HL-60 (cell line): ENCODE measurements at regions not wholly inside any gene's neighbourhood (a gene's known extent, or its start where the extent isn't known, plus 50 kb on each side); places are given as distances from the start of the nearest gene placed in this dataset.

Experiments
- CTCF ChIP-seq: IDR thresholded peaks from one replicate; pipeline ENCODE4 v1.5.1; 2011; ENCODE audit warnings: low read length, control low read depth, inconsistent platforms; ENCODE audit not compliant: insufficient read depth
- POLR2AphosphoS5 ChIP-seq: IDR thresholded peaks from 2 replicates; pipeline ENCODE4 v1.6.1; 2012; ENCODE audit warnings: low read depth

DNA sequence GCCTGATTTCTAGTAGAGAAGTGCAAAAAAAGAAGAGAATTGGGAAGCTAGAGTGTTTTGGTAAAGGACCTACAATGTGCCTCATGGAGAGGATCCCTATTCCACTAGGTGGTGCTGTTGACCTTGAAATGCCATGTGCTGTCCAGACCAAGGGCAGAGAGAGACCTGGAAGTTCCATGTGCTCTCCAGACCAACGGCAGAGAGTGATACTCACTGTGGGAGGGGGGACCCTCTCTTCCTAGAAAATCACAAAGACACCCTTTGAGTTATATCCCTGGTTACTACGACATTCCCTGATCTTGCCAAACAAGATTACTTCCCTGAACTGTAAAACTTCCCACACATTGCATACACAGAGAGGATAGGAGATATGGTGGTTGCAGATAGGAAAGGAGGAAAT is 212.7 kb upstream of the ZNF804B start:
- TF ChIP-seq CTCF (peak; percentile 29), POLR2AphosphoS5 (no peak)
